ENCODE measurements at regions not wholly inside any gene's neighbourhood (a gene's known extent, or its start where the extent isn't known, plus 50 kb on each side); places are given as distances from the start of the nearest gene placed in this dataset.
A peak's percentile ranks its signal among the peaks of the same experiment; 100 is the strongest.

DNA sequence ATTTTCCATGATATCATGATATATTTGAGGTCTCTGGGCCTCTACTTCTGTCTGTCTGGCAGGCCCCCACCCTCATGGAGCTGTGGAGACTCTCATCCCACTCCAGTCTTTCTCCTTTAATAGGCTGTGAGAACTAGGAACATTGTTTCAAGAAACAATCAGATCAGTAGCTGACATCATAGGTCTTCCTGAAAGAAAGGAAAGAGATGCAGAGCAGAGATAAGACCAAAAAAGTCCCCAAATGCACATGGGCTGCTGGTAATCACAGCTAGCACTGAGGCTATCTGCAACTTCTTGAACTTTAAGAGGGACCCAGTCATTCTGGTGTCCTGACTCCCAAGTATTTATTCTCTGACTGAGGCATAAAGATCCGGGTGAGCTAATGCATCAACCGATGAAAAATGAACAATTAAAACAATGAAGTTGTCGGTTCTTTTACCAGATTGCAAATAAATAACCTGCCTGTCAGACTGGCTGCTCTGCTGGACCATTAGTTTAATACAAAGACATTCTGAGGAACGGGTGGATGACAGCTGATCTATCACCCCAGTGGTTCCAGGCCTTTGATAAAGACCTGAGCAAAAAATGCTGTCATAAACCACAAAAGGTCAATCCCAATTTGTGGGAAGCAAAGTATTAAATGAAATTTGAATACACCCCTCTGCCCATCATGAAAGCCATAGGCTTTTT is 780.8 kb upstream of the GOLIM4 start:
- Mint-ChIP-seq H3K9me3 (no peaks in the 10 kb centered on the region), H3K4me3 (no peak overlapping the region)
- no peak for DNase-seq

DNA sequence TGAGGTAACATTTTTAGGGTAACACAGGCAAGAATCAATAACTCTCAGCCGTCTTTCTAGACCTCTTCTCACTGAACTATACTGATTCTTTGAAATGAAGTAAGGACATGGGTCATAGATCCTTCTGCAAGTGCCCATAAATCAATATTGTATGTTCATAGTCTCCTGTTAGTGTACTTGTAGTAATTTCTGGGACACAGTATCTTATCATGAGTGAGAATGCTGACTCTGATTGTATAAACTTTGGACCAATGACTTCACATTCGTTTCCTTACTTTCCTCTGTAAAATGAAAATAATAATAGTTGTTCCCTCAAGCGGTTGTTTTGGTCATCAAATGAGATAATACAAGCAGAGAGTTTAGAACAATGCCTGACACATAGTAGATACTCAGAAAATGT is 777.1 kb upstream of the GOLIM4 start:
- TF ChIP-seq, protein P1, sequence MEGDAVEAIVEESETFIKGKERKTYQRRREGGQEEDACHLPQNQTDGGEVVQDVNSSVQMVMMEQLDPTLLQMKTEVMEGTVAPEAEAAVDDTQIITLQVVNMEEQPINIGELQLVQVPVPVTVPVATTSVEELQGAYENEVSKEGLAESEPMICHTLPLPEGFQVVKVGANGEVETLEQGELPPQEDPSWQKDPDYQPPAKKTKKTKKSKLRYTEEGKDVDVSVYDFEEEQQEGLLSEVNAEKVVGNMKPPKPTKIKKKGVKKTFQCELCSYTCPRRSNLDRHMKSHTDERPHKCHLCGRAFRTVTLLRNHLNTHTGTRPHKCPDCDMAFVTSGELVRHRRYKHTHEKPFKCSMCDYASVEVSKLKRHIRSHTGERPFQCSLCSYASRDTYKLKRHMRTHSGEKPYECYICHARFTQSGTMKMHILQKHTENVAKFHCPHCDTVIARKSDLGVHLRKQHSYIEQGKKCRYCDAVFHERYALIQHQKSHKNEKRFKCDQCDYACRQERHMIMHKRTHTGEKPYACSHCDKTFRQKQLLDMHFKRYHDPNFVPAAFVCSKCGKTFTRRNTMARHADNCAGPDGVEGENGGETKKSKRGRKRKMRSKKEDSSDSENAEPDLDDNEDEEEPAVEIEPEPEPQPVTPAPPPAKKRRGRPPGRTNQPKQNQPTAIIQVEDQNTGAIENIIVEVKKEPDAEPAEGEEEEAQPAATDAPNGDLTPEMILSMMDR (IDR thresholded peaks at IDR 0.05): no peak
- no peaks in the 10 kb centered on the region for H3K36me3 Mint-ChIP-seq (ENCODE audit: low read depth)
- H3K9me3 Mint-ChIP-seq: no peaks in the 10 kb centered on the region
- no peaks in the 10 kb centered on the region for H3K27me3 Mint-ChIP-seq (ENCODE audit: insufficient read depth)
- DNase-seq: no peak
- H3K27ac Mint-ChIP-seq: no peak overlapping the region
- H3K4me1 Mint-ChIP-seq (ENCODE audit: low read depth): peaks cover 21% of the 10 kb centered on the region
- H3K4me3 Mint-ChIP-seq: no peak overlapping the region

More for the DNA sequence above, 780.8 kb upstream of the GOLIM4 start:
- H3K36me3 Mint-ChIP-seq (ENCODE audit: low read depth): no peaks in the 10 kb centered on the region
- no peaks in the 10 kb centered on the region for H3K27me3 Mint-ChIP-seq (ENCODE audit: insufficient read depth)
- H3K27ac Mint-ChIP-seq: no peak overlapping the region
- H3K4me1 Mint-ChIP-seq (ENCODE audit: low read depth): peaks cover 29% of the 10 kb centered on the region
- TF ChIP-seq, protein P1 (IDR thresholded peaks at IDR 0.05): no peak

DNA sequence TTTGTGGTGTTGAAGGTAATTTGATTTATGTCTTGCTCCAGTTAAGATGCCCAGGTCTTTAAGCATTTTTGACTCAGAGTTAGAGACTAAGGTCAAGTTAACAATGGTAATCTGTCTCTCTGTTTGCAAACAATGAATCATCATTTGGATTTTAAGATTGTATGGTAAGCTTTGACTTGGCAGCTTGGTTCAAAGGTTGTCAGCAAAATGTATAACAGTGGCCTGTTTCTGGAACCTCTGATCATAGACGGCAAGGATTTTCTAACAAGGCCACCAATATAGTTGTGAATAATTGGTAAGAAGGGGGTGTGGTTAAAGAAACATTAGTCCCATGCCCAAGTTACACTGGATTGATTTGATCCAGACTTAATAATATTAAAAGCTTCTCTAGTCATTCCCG is 775.2 kb upstream of the GOLIM4 start:
- DNase-seq: no peak
- Mint-ChIP-seq H3K9me3 (no peaks in the 10 kb centered on the region), H3K4me3 (no peak overlapping the region), H3K36me3 (ENCODE audit: low read depth) (no peaks in the 10 kb centered on the region), H3K27me3 (ENCODE audit: insufficient read depth) (no peaks in the 10 kb centered on the region), H3K27ac (no peak overlapping the region), H3K4me1 (ENCODE audit: low read depth) (peaks cover 13% of the 10 kb centered on the region)
- TF ChIP-seq, protein P1 (IDR thresholded peaks at IDR 0.05): no peak

DNA sequence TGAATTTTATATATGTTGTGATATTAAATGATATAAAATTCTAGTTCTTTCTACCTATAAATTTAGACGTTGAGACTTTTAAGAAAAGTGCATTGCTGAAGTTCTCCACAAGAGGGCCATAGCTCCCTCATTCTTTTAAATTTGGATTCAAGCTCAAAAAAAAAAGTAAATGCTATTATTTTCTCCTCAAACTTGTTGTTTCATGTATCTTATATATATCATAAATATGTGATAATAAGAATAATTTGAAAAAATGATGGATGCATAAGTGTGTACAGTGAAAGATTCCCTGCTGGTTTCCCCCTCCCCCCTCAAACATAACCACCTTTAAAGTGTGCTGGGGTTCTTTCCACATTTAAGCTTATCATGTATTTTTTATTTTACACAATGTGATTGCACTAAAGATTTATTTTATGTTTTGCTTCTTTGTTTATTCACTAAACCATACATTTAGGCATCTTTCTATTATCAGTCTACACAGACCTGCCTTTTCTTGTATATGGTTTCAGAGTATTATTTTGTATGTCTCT is 769.4 kb upstream of the GOLIM4 start:
- H3K27ac Mint-ChIP-seq: no peak overlapping the region
- H3K27me3 Mint-ChIP-seq (ENCODE audit: insufficient read depth): no peaks in the 10 kb centered on the region
- peak; percentile 21 for DNase-seq
- H3K4me3 Mint-ChIP-seq: no peak overlapping the region
- no peaks in the 10 kb centered on the region for H3K9me3 Mint-ChIP-seq
- H3K4me1 Mint-ChIP-seq (ENCODE audit: low read depth): no peaks in the 10 kb centered on the region
- TF ChIP-seq, protein P1 (IDR thresholded peaks at IDR 0.05): peak; percentile 92
- H3K36me3 Mint-ChIP-seq (ENCODE audit: low read depth): no peaks in the 10 kb centered on the region

GRCh38 chr3:168864107-168865021 is 768.6 kb upstream of the GOLIM4 start:
- no peak overlapping the region for H3K27ac Mint-ChIP-seq
- TF ChIP-seq, protein P1 (IDR thresholded peaks at IDR 0.05): no peak
- no peak for DNase-seq
- no peaks in the 10 kb centered on the region for H3K36me3 Mint-ChIP-seq (ENCODE audit: low read depth)
- no peaks in the 10 kb centered on the region for H3K9me3 Mint-ChIP-seq
- H3K4me1 Mint-ChIP-seq (ENCODE audit: low read depth): no peaks in the 10 kb centered on the region
- H3K27me3 Mint-ChIP-seq (ENCODE audit: insufficient read depth): peaks cover under 1% of the 10 kb centered on the region; the same call in 1 of the 2 replicates
- H3K4me3 Mint-ChIP-seq: no peak overlapping the region
